GM13977 (cell line): ENCODE measurements at regions not wholly inside any gene's neighbourhood (a gene's known extent, or its start where the extent isn't known, plus 50 kb on each side); places are given as distances from the start of the nearest gene placed in this dataset.

Experiments used
- DNase-seq: peaks from one replicate; pipeline ENCODE4 v3.0.0; 2012; ENCODE audit warnings: low spot score
- CTCF ChIP-seq: IDR thresholded peaks from 2 replicates; pipeline ENCODE4 v1.5.1; 2012; ENCODE audit warnings: mild to moderate bottlenecking, control low read depth; ENCODE audit not compliant: insufficient read depth; ENCODE audit errors: extremely low read depth, missing control alignments
- in situ Hi-C: fragments of 300-500 bp; cut with MboI; formaldehyde crosslinking; loops from one replicate; pipeline ENCODE4 v1.12.0; 2022; ENCODE audit warnings: low sequenced_read_pairs, low pct_unique_long_range_greater_than_20kb, mixed read lengths, inconsistent platforms; ENCODE audit not compliant: unreplicated experiment

GRCh38 chr12:34336619-34337465, 314.5 kb downstream of the ALG10 start:
- in situ Hi-C loops, result no loop called here
- no peak for TF ChIP-seq CTCF
- no peak for DNase-seq

GRCh38 chr12:34338751-34339150, 316.5 kb downstream of the ALG10 start:
- in situ Hi-C loops, result no loop called here
- DNase-seq, result no peak
- no peak for TF ChIP-seq CTCF

DNA sequence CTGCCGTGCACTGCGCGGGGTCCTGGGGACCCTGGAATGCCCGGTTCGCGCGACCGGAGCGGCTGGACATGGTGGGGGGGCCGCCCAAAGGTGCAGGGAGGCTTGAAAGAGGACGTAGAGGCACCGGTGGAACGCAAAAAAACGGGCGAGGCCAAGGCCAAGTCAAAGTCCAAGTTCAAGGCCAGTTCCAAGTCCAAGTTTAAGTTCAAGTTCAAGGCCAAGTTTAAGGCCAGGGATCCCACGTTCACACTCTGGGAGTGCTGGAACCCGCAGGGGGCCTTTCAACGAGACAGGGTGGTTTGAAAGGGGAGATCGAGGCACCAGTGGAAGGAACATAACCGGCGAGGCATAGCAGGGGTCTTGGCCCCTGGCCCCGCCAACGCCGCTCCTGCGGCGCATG, 317.6 kb downstream of the ALG10 start:
- in situ Hi-C loops, result no loop called here

GRCh38 chr12:34340534-34341361, 318.5 kb downstream of the ALG10 start:
- no peak for DNase-seq
- in situ Hi-C loops, result no loop called here
- no peak for TF ChIP-seq CTCF

More for the DNA sequence above, 317.6 kb downstream of the ALG10 start:
- no peak for DNase-seq
- TF ChIP-seq CTCF, result no peak

GRCh38 chr12:34341362-34341733, 319.1 kb downstream of the ALG10 start:
- no peak for TF ChIP-seq CTCF
- DNase-seq, result no peak
- in situ Hi-C loops, result no loop called here

DNA sequence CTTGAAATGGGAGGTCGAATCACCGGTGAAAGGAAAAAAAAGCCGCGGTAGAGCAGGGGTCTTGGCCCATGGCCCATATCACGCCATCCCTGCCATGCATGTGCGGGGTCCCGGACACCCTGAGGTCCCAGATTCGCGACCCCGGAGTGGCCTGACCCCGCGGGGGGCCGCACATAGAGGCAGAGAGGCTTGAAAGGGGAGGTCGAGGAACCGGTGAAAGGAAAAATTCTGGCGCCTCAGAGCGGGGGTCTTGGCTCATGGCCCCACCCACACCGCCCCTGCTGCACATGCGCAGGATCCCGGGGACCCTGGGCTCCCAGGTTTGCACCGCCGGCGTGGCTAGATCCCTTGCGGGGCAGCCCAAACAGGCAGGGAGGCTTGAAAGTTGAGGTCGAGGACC, 319.8 kb downstream of the ALG10 start:
- TF ChIP-seq CTCF, result no peak
- DNase-seq, result no peak
- in situ Hi-C loops, result no loop called here
